ENCODE measurements at regions not wholly inside any gene's neighbourhood (a gene's known extent, or its start where the extent isn't known, plus 50 kb on each side); places are given as distances from the start of the nearest gene placed in this dataset.

DNA sequence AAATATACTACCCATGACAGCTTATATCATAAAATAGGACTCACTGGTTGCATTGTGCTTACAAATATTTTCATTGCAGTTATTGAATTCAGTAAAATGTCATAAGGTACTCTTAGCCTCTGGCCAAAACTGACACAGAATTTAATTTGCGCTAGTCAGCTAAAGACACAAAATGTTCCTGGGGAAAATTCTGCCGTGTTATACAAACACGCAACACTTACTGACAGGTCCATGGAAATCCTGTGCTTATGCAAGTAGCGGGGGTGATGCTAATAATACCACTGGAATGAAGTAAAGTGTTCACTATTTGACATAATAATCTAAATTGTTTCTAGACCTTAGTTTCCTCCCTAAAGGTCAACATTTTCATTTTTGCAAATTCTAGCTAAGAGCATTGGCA is 354.4 kb upstream of the RSPO3 start:
- TF ChIP-seq EZH2 (IDR thresholded peaks at IDR 0.05) (no peak), EZH2phosphoT487 (IDR thresholded peaks at IDR 0.05) (no peak)
- TF ChIP-seq, protein P1, sequence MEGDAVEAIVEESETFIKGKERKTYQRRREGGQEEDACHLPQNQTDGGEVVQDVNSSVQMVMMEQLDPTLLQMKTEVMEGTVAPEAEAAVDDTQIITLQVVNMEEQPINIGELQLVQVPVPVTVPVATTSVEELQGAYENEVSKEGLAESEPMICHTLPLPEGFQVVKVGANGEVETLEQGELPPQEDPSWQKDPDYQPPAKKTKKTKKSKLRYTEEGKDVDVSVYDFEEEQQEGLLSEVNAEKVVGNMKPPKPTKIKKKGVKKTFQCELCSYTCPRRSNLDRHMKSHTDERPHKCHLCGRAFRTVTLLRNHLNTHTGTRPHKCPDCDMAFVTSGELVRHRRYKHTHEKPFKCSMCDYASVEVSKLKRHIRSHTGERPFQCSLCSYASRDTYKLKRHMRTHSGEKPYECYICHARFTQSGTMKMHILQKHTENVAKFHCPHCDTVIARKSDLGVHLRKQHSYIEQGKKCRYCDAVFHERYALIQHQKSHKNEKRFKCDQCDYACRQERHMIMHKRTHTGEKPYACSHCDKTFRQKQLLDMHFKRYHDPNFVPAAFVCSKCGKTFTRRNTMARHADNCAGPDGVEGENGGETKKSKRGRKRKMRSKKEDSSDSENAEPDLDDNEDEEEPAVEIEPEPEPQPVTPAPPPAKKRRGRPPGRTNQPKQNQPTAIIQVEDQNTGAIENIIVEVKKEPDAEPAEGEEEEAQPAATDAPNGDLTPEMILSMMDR (IDR thresholded peaks at IDR 0.05) = no peak
- DNase-seq (ENCODE audit: low spot score) = no peak
- no peaks in the 10 kb centered on the region for H3K79me2 ChIP-seq (ENCODE audit: low read depth)
- H3K4me1 ChIP-seq = peaks cover 26% of the 10 kb centered on the region
- no peaks in the 10 kb centered on the region for H4K20me1 ChIP-seq (ENCODE audit: low read depth)
- H3K4me3 ChIP-seq = no peak overlapping the region
- H2AFZ ChIP-seq (replicated peaks) = no peak overlapping the region
- Mint-ChIP-seq H3K4me3 (no peak overlapping the region), H3K27me3 (ENCODE audit: insufficient read depth, low read depth) (no peaks in the 10 kb centered on the region), H3K9me3 (peaks cover 4% of the 10 kb centered on the region), H3K4me1 (peaks cover 29% of the 10 kb centered on the region), H3K36me3 (peaks cover 2% of the 10 kb centered on the region), H3K27ac (no peak overlapping the region)
- no peaks in the 10 kb centered on the region for H3K9me3 ChIP-seq (ENCODE audit: low read depth)
- H3K9ac ChIP-seq = no peak overlapping the region
- peaks cover 14% of the 10 kb centered on the region for H3F3A ChIP-seq (ENCODE audit: low read depth)
- no peak overlapping the region for H3K27ac ChIP-seq
- no peaks in the 10 kb centered on the region for H3K27me3 ChIP-seq
- H3K36me3 ChIP-seq = no peaks in the 10 kb centered on the region
- H3K4me2 ChIP-seq = no peak overlapping the region

DNA sequence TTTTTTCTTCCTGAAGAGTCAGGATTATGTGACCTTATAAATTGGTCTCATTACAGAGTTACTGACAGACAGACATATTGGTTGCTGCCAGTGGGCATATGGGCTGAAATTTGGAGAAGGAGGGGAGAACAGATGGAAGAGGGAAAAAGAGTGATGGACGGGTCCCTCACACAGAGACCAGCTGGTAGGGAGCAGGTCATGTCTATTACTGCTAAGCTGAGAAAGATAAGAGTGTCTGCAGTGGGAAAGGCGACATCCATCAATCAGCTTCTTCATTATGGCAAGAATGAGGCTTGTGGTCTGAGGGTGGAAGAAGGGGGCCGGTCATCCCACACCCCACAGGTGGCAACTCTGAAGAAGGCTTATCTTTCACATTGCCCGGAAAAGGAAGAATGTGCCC is 353.8 kb upstream of the RSPO3 start:
- DNase-seq (ENCODE audit: low spot score) = no peak
- H3K79me2 ChIP-seq (ENCODE audit: low read depth) = no peaks in the 10 kb centered on the region
- Mint-ChIP-seq H3K4me1 (peaks cover 34% of the 10 kb centered on the region), H3K9me3 (peaks cover 4% of the 10 kb centered on the region), H3K27ac (no peak overlapping the region), H3K4me3 (no peak overlapping the region), H3K36me3 (peaks cover 2% of the 10 kb centered on the region), H3K27me3 (ENCODE audit: insufficient read depth, low read depth) (no peaks in the 10 kb centered on the region)
- H2AFZ ChIP-seq (replicated peaks) = no peak overlapping the region
- no peaks in the 10 kb centered on the region for H4K20me1 ChIP-seq (ENCODE audit: low read depth)
- H3F3A ChIP-seq (ENCODE audit: low read depth) = peaks cover 17% of the 10 kb centered on the region
- H3K4me2 ChIP-seq = no peak overlapping the region
- H3K9me3 ChIP-seq (ENCODE audit: low read depth) = no peaks in the 10 kb centered on the region
- no peak overlapping the region for H3K9ac ChIP-seq
- H3K27me3 ChIP-seq = no peaks in the 10 kb centered on the region
- TF ChIP-seq, protein P1 (IDR thresholded peaks at IDR 0.05) = no peak
- TF ChIP-seq EZH2 (IDR thresholded peaks at IDR 0.05) = no peak
- no peak for TF ChIP-seq EZH2phosphoT487 (IDR thresholded peaks at IDR 0.05)
- peaks cover 29% of the 10 kb centered on the region for H3K4me1 ChIP-seq
- no peak overlapping the region for H3K4me3 ChIP-seq
- no peak overlapping the region for H3K27ac ChIP-seq
- H3K36me3 ChIP-seq = no peaks in the 10 kb centered on the region

GRCh38 chr6:126766820-126767219 is 351.7 kb upstream of the RSPO3 start:
- Mint-ChIP-seq H3K27ac (no peak overlapping the region), H3K4me1 (peaks cover 42% of the 10 kb centered on the region), H3K27me3 (ENCODE audit: insufficient read depth, low read depth) (no peaks in the 10 kb centered on the region), H3K36me3 (peaks cover 2% of the 10 kb centered on the region), H3K9me3 (no peaks in the 10 kb centered on the region), H3K4me3 (no peak overlapping the region)
- no peaks in the 10 kb centered on the region for H3K27me3 ChIP-seq
- H2AFZ ChIP-seq (replicated peaks) = peak overlapping the region; percentile 18
- H3K4me2 ChIP-seq = no peak overlapping the region
- no peak overlapping the region for H3K27ac ChIP-seq
- no peaks in the 10 kb centered on the region for H3K9me3 ChIP-seq (ENCODE audit: low read depth)
- no peaks in the 10 kb centered on the region for H3K36me3 ChIP-seq
- H3K79me2 ChIP-seq (ENCODE audit: low read depth) = no peaks in the 10 kb centered on the region
- H3K9ac ChIP-seq = no peak overlapping the region
- no peak overlapping the region for H3K4me3 ChIP-seq
- peaks cover 14% of the 10 kb centered on the region for H3F3A ChIP-seq (ENCODE audit: low read depth)
- DNase-seq (ENCODE audit: low spot score) = no peak
- H3K4me1 ChIP-seq = peaks cover 35% of the 10 kb centered on the region
- no peaks in the 10 kb centered on the region for H4K20me1 ChIP-seq (ENCODE audit: low read depth)
- TF ChIP-seq EZH2phosphoT487 (IDR thresholded peaks at IDR 0.05) (no peak), EZH2 (IDR thresholded peaks at IDR 0.05) (no peak)
- TF ChIP-seq, protein P1 (IDR thresholded peaks at IDR 0.05) = no peak

Data from neural progenitor cell (in vitro differentiated cells).